A549 (cell line): ENCODE measurements at regions not wholly inside any gene's neighbourhood (a gene's known extent, or its start where the extent isn't known, plus 50 kb on each side); places are given as distances from the start of the nearest gene placed in this dataset.
"Not testable (repeated sequence)": the region's sequence is repeated elsewhere in the genome, so short reads cannot be mapped to it uniquely, and the experiment has no call there.

Source experiments
- HOXA7 ChIP-seq: fragments of 250-450 bp; sonication (Bioruptor Pico); IDR thresholded peaks from 2 replicates; pipeline ENCODE4 v1.5.0; 2020; ENCODE audit warnings: mild to moderate bottlenecking, moderate library complexity
- HOXB13 ChIP-seq: fragments of 250-450 bp; sonication (Bioruptor Pico); IDR thresholded peaks from 2 replicates; pipeline ENCODE4 v1.5.0; 2020; ENCODE audit warnings: low read depth, mild to moderate bottlenecking, moderate library complexity
- MAFK ChIP-seq: fragments of 450-650 bp; IDR thresholded peaks from 2 replicates; pipeline ENCODE4 v1.6.1; 2014; ENCODE audit not compliant: partially characterized antibody
- MAZ ChIP-seq: fragments of 150-350 bp; IDR thresholded peaks from 2 replicates; pipeline ENCODE4 v1.6.1; 2014; ENCODE audit warnings: antibody characterized with exemption, low read depth, low read length, borderline replicate concordance
- POLR2A ChIP-seq: IDR thresholded peaks from 2 replicates; pipeline ENCODE4 v1.6.1; 2012; ENCODE audit warnings: mild to moderate bottlenecking, low read length
- RCOR1 ChIP-seq: fragments of 150-350 bp; IDR thresholded peaks from 2 replicates; pipeline ENCODE4 v1.6.1; 2014; ENCODE audit warnings: antibody characterized with exemption, low read length, low read depth
- SMC3 ChIP-seq: fragments of >200 bp; sonication (Bioruptor Twin); formaldehyde crosslinking; IDR thresholded peaks from 3 replicates; pipeline ENCODE4 v1.6.1; 2018; ENCODE audit warnings: inconsistent platforms
- ZC3H11A ChIP-seq: fragments of 450-650 bp; IDR thresholded peaks from 2 replicates; pipeline ENCODE4 v1.6.1; 2014; ENCODE audit warnings: antibody characterized with exemption, mild to moderate bottlenecking
- TF ChIP-seq, protein P1 (sequence below): fragments of >200 bp; sonication (Bioruptor Twin); formaldehyde crosslinking; IDR thresholded peaks from 3 replicates; pipeline ENCODE4 v1.5.1; 2016

DNA sequence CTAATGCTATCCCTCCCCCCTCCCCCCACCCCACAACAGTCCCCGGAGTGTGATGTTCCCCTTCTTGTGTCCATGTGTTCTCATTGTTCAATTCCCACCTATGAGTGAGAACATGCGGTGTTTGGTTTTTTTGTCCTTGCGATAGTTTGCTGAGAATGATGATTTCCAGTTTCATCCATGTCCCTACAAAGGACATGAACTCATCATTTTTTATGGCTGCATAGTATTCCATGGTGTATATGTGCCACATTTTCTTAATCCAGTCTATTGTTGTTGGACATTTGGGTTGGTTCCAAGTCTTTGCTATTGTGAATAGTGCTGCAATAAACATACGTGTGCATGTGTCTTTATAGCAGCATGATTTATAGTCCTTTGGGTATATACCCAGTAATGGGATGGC lies 133.7 kb upstream of the ANK3 start:
- TF ChIP-seq, protein P1, sequence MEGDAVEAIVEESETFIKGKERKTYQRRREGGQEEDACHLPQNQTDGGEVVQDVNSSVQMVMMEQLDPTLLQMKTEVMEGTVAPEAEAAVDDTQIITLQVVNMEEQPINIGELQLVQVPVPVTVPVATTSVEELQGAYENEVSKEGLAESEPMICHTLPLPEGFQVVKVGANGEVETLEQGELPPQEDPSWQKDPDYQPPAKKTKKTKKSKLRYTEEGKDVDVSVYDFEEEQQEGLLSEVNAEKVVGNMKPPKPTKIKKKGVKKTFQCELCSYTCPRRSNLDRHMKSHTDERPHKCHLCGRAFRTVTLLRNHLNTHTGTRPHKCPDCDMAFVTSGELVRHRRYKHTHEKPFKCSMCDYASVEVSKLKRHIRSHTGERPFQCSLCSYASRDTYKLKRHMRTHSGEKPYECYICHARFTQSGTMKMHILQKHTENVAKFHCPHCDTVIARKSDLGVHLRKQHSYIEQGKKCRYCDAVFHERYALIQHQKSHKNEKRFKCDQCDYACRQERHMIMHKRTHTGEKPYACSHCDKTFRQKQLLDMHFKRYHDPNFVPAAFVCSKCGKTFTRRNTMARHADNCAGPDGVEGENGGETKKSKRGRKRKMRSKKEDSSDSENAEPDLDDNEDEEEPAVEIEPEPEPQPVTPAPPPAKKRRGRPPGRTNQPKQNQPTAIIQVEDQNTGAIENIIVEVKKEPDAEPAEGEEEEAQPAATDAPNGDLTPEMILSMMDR, result not testable (repeated sequence)
- TF ChIP-seq SMC3; HOXA7; RCOR1; POLR2A; HOXB13 (CRISPR knock-in tag); MAFK; ZC3H11A; MAZ: not testable (repeated sequence)
